H9 (cell line): ENCODE measurements at regions not wholly inside any gene's neighbourhood (a gene's known extent, or its start where the extent isn't known, plus 50 kb on each side); places are given as distances from the start of the nearest gene placed in this dataset.

Experiments
- DNase-seq: peaks from one replicate; pipeline ENCODE4 v3.0.0-alpha.2; 2017
- H2AFZ ChIP-seq: one replicate; pipeline ENCODE4 v1.6.1; 2013; ENCODE audit warnings: mild to moderate bottlenecking, low read length, control low read depth, moderate library complexity
- H2AK5ac ChIP-seq: 2 replicates; pipeline ENCODE4 v1.6.1; 2013; ENCODE audit warnings: low read length, control low read depth, mixed read lengths; ENCODE audit not compliant: insufficient read length
- H2BK120ac ChIP-seq: one replicate; pipeline ENCODE4 v1.6.1; 2013; ENCODE audit warnings: low read depth, mild to moderate bottlenecking, low read length, control low read depth, inconsistent platforms; ENCODE audit not compliant: poor library complexity, severe bottlenecking
- H2BK12ac ChIP-seq: 2 replicates; pipeline ENCODE4 v1.6.1; 2013; ENCODE audit warnings: low read length, control low read depth, mixed read lengths, low read depth; ENCODE audit not compliant: insufficient read length
- H2BK15ac ChIP-seq: 2 replicates; pipeline ENCODE4 v1.6.1; 2013; ENCODE audit warnings: low read depth, low read length, control low read depth
- H2BK20ac ChIP-seq: one replicate; pipeline ENCODE4 v1.6.1; 2013; ENCODE audit warnings: low read depth, mild to moderate bottlenecking, low read length, control low read depth, inconsistent platforms; ENCODE audit not compliant: poor library complexity, severe bottlenecking
- H2BK5ac ChIP-seq: 2 replicates; pipeline ENCODE4 v1.6.1; 2013; ENCODE audit warnings: low read length, control low read depth, mixed read lengths; ENCODE audit not compliant: insufficient read length
- H3K14ac ChIP-seq: 2 replicates; pipeline ENCODE4 v1.6.1; 2013; ENCODE audit warnings: low read length, control low read depth; ENCODE audit not compliant: insufficient read depth
- H3K18ac ChIP-seq: 2 replicates; pipeline ENCODE4 v1.6.1; 2013; ENCODE audit warnings: low read depth, mild to moderate bottlenecking, mixed read lengths, low read length, control low read depth; ENCODE audit not compliant: insufficient read length
- H3K23ac ChIP-seq: 2 replicates; pipeline ENCODE4 v1.6.1; 2013; ENCODE audit warnings: low read length, control low read depth, mixed read lengths, low read depth; ENCODE audit not compliant: insufficient read length
- H3K23me2 ChIP-seq: 2 replicates; pipeline ENCODE4 v1.6.1; 2013; ENCODE audit warnings: low read depth, mild to moderate bottlenecking, mixed read lengths, low read length, control low read depth; ENCODE audit not compliant: insufficient read length, poor library complexity, severe bottlenecking
- H3K27ac ChIP-seq: 2 replicates; pipeline ENCODE4 v1.5.1; 2013; ENCODE audit warnings: low read length, control low read depth, mixed read lengths, low read depth; ENCODE audit not compliant: insufficient read length
- H3K27me3 ChIP-seq: 2 replicates; pipeline ENCODE4 v1.6.1; 2013; ENCODE audit warnings: low read length, control low read depth, inconsistent platforms; ENCODE audit not compliant: insufficient read depth
- H3K4ac ChIP-seq: 2 replicates; pipeline ENCODE4 v1.6.1; 2013; ENCODE audit warnings: low read depth, mild to moderate bottlenecking, control low read depth, inconsistent platforms, low read length, moderate library complexity
- H3K4me1 ChIP-seq: 2 replicates; pipeline ENCODE4 v1.6.1; 2013; ENCODE audit warnings: low read length, control low read depth, inconsistent platforms; ENCODE audit not compliant: insufficient read depth
- H3K4me2 ChIP-seq: 2 replicates; pipeline ENCODE4 v1.6.1; 2013; ENCODE audit warnings: low read length, control low read depth, mixed read lengths; ENCODE audit not compliant: insufficient read length, insufficient read depth
- H3K56ac ChIP-seq: 2 replicates; pipeline ENCODE4 v1.6.1; 2013; ENCODE audit warnings: low read depth, mild to moderate bottlenecking, mixed read lengths, low read length, control low read depth; ENCODE audit not compliant: insufficient read length
- H3K79me1 ChIP-seq: 2 replicates; pipeline ENCODE4 v1.6.1; 2013; ENCODE audit warnings: low read depth, mild to moderate bottlenecking, moderate library complexity, low read length, control low read depth, inconsistent platforms; ENCODE audit not compliant: insufficient read depth, poor library complexity, severe bottlenecking
- H3K79me2 ChIP-seq: 2 replicates; pipeline ENCODE4 v1.6.1; 2013; ENCODE audit warnings: low read length, control low read depth, inconsistent platforms; ENCODE audit not compliant: insufficient read depth
- H3K9ac ChIP-seq: 2 replicates; pipeline ENCODE4 v1.6.1; 2013; ENCODE audit warnings: low read length, control low read depth, mixed read lengths; ENCODE audit not compliant: insufficient read length; ENCODE audit errors: extremely low read depth
- H3K9me3 ChIP-seq: one replicate; pipeline ENCODE4 v1.6.1; 2013; ENCODE audit warnings: low read depth, low read length, inconsistent platforms; ENCODE audit not compliant: control insufficient read depth
- H3T11ph ChIP-seq: one replicate; pipeline ENCODE4 v1.6.1; 2013; ENCODE audit warnings: mild to moderate bottlenecking, low read length, control low read depth, inconsistent platforms
- H4K20me1 ChIP-seq: one replicate; pipeline ENCODE4 v1.6.1; 2013; ENCODE audit not compliant: control insufficient read depth, insufficient read length, insufficient read depth
- H4K5ac ChIP-seq: 2 replicates; pipeline ENCODE4 v1.6.1; 2013; ENCODE audit warnings: low read depth, mild to moderate bottlenecking, mixed read lengths, low read length, control low read depth; ENCODE audit not compliant: insufficient read length
- H4K8ac ChIP-seq: replicated peaks from 2 replicates; pipeline ENCODE4 v1.6.1; 2013; ENCODE audit warnings: low read length, control low read depth, mixed read lengths, low read depth; ENCODE audit not compliant: insufficient read length
- H4K91ac ChIP-seq: 2 replicates; pipeline ENCODE4 v1.6.1; 2013; ENCODE audit warnings: low read depth, mild to moderate bottlenecking, moderate library complexity, mixed read lengths, low read length, control low read depth; ENCODE audit not compliant: insufficient read length
- H3K27ac Mint-ChIP-seq, 3 experiments: 2 replicates in 2 of 3; 3 replicates in 1 of 3; pipeline ENCODE4 v1.8.0; 2020 to 2021; ENCODE audit warnings: mixed read lengths in 3 of 3, mild to moderate bottlenecking in 1 of 3, moderate library complexity in 1 of 3
- H3K27me3 Mint-ChIP-seq: 2 replicates; pipeline ENCODE4 v1.8.0; 2021; ENCODE audit warnings: low read depth, mild to moderate bottlenecking, moderate library complexity, mixed read lengths
- H3K36me3 Mint-ChIP-seq, 3 experiments: 2 replicates in 2 of 3; 3 replicates in 1 of 3; pipeline ENCODE4 v1.8.0; 2020 to 2021; ENCODE audit warnings: low read depth in 3 of 3, mixed read lengths in 3 of 3; ENCODE audit not compliant: insufficient read depth in 1 of 3
- H3K4me1 Mint-ChIP-seq, 2 experiments: 2 replicates each; pipeline ENCODE4 v1.8.0; 2020; ENCODE audit warnings: mixed read lengths in 2 of 2
- H3K4me3 Mint-ChIP-seq, 2 experiments: 2 replicates in 1 of 2; 3 replicates in 1 of 2; pipeline ENCODE4 v1.8.0; 2020 to 2021; ENCODE audit warnings: mild to moderate bottlenecking in 2 of 2, mixed read lengths in 2 of 2, moderate library complexity in 1 of 2
- H3K9me3 Mint-ChIP-seq, 2 experiments: 2 replicates in 1 of 2; 3 replicates in 1 of 2; pipeline ENCODE4 v1.8.0; 2020; ENCODE audit warnings: mild to moderate bottlenecking in 2 of 2, mixed read lengths in 2 of 2, moderate library complexity in 1 of 2
- WGBS: extraction: QIAGEN DNeasy Blood & Tissue Kit; methylation state at CpG from one replicate; pipeline ENCODE4 v1.1.7; 2013; ENCODE audit warnings: missing lambda C conversion rate, low lambda C conversion rate, mixed read lengths; ENCODE audit not compliant: insufficient read length; ENCODE audit errors: extremely low coverage; 5-methylcytosine and 5-hydroxymethylcytosine counted together
- TF ChIP-seq, protein P1 (sequence below): fragments of 200-600 bp; sonication (generic); conservative IDR thresholded peaks from 3 replicates; pipeline ENCODE4 v1.8.0; 2021; ENCODE audit warnings: antibody characterized with exemption, mild to moderate bottlenecking

- Histone ChIP-seq H3K27me3 (no peaks in the 10 kb centered on the region), H4K5ac (no peak overlapping the region), H3K9ac (no peak overlapping the region), H3K56ac (no peak overlapping the region), H2BK12ac (no peak overlapping the region), H3K79me1 (no peaks in the 10 kb centered on the region), H3K23me2 (no peaks in the 10 kb centered on the region), H3K9me3 (no peaks in the 10 kb centered on the region), H3K23ac (no peak overlapping the region), H3K14ac (no peak overlapping the region), H2BK120ac (no peak overlapping the region), H2AFZ (peak overlapping the region; percentile 85), H3K79me2 (no peaks in the 10 kb centered on the region), H2BK20ac (no peak overlapping the region), H4K20me1 (no peaks in the 10 kb centered on the region), H3K4me1 (no peaks in the 10 kb centered on the region), H3K4ac (no peak overlapping the region), H3T11ph (no peak overlapping the region), H2BK5ac (no peak overlapping the region), H2AK5ac (no peak overlapping the region), H3K18ac (no peak overlapping the region), H4K91ac (no peak overlapping the region), H2BK15ac (no peak overlapping the region), H3K4me2 (no peak overlapping the region), H3K27ac (no peak overlapping the region), H4K8ac (no peak overlapping the region)
- Mint-ChIP-seq H3K36me3 (peaks cover 11 to 28% (median 19%) of the 10 kb centered on the region in 3 experiments), H3K4me1 (no peaks in the 10 kb centered on the region; a peak in 1 of 4 replicates), H3K9me3 (peaks cover 23 to 28% of the 10 kb centered on the region in 2 experiments), H3K27ac (no peak overlapping the region), H3K27me3 (no peaks in the 10 kb centered on the region; the same call in 1 of the 2 replicates), H3K4me3 (no peak overlapping the region)
- no peak for DNase-seq
- TF ChIP-seq, protein P1, sequence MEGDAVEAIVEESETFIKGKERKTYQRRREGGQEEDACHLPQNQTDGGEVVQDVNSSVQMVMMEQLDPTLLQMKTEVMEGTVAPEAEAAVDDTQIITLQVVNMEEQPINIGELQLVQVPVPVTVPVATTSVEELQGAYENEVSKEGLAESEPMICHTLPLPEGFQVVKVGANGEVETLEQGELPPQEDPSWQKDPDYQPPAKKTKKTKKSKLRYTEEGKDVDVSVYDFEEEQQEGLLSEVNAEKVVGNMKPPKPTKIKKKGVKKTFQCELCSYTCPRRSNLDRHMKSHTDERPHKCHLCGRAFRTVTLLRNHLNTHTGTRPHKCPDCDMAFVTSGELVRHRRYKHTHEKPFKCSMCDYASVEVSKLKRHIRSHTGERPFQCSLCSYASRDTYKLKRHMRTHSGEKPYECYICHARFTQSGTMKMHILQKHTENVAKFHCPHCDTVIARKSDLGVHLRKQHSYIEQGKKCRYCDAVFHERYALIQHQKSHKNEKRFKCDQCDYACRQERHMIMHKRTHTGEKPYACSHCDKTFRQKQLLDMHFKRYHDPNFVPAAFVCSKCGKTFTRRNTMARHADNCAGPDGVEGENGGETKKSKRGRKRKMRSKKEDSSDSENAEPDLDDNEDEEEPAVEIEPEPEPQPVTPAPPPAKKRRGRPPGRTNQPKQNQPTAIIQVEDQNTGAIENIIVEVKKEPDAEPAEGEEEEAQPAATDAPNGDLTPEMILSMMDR = no peak
- no CpG with 5 or more reads among the region's 7 CpGs for WGBS
Observed at GRCh38 chr5:126031989-126032716, 391.1 kb upstream of the GRAMD2B start.
